Upper lobe of left lung (tissue), 6 donors: ENCODE measurements at regions not wholly inside any gene's neighbourhood (a gene's known extent, or its start where the extent isn't known, plus 50 kb on each side); places are given as distances from the start of the nearest gene placed in this dataset.

Experiments used
- ATAC-seq, 2 donors: fragments of 200-7000 bp; cut with Tn5 transposase; one replicate each; pipeline ENCODE4 v1.9.1; 2022; ENCODE audit warnings: mild to moderate bottlenecking in 2 of 2, moderate library complexity in 2 of 2; ENCODE audit not compliant: low FRiP score in 2 of 2
- DNase-seq, 2 donors: peaks; one replicate each; pipeline ENCODE4 v3.0.0-alpha.2; 2019 to 2020
- H3K27ac ChIP-seq, 4 donors: fragments of 200-600 bp; sonication (generic); one replicate each; pipeline ENCODE4 v1.5.1; 2016 to 2019
- H3K27me3 ChIP-seq, 4 donors: fragments of 200-600 bp; sonication (generic); one replicate each; pipeline ENCODE4 v1.5.1; 2017 to 2019
- H3K36me3 ChIP-seq, 4 donors: fragments of 200-600 bp; sonication (generic); one replicate each; pipeline ENCODE4 v1.5.1; 2016 to 2019
- H3K4me1 ChIP-seq, 4 donors: fragments of 200-600 bp; sonication (generic); one replicate each; pipeline ENCODE4 v1.5.1; 2018 to 2019
- H3K4me3 ChIP-seq, 4 donors: fragments of 200-600 bp; sonication (generic); one replicate each; pipeline ENCODE4 v1.5.1; 2017 to 2019; ENCODE audit warnings: mild to moderate bottlenecking in 2 of 4, moderate library complexity in 1 of 4
- H3K9me3 ChIP-seq, 4 donors: fragments of 200-600 bp; sonication (generic); one replicate each; pipeline ENCODE4 v1.5.1; 2018 to 2019
- EP300 ChIP-seq, 4 donors: sonication (generic); formaldehyde crosslinking; IDR thresholded peaks; one replicate each; pipeline ENCODE4 v1.5.1; 2017; ENCODE audit warnings: antibody characterized with exemption in 4 of 4, control low read depth in 2 of 4
- POLR2A ChIP-seq, 4 donors: fragments of 450-650 bp; IDR thresholded peaks; one replicate each; pipeline ENCODE4 v1.5.1; 2016 to 2017; ENCODE audit warnings: antibody characterized with exemption in 4 of 4, mild to moderate bottlenecking in 2 of 4
- POLR2AphosphoS5 ChIP-seq, 2 donors: sonication (generic); formaldehyde crosslinking; IDR thresholded peaks; one replicate each; pipeline ENCODE4 v1.5.1; 2017; ENCODE audit warnings: antibody characterized with exemption in 2 of 2
- WGBS, 2 donors: methylation state at CpG; one replicate each; pipeline ENCODE4 v1.1.5; 2017 to 2018; 5-methylcytosine and 5-hydroxymethylcytosine counted together
- TF ChIP-seq, protein P1 (sequence below), 6 experiments: fragments of 450-650 bp in 4 of 6; fragments of 200-600 bp in 2 of 6; sonication (generic) in 2 of 6; IDR thresholded peaks; one replicate each; pipeline ENCODE4 v1.5.1; 2016 to 2019; ENCODE audit warnings: antibody characterized with exemption in 6 of 6
- donor health status: DM: no; HTN: no; CAD: no; lungs with moderate emphysema.
- donor health status: DM: no; HTN: yes; CAD: no; lungs with severe emphysema.

GRCh38 chr18:75137346-75137877 is 71.5 kb downstream of the PTGR3 start:
- no peak for ATAC-seq
- no peaks in the 10 kb centered on the region for H3K36me3 ChIP-seq
- no peak for DNase-seq
- no peak for TF ChIP-seq EP300 (IDR thresholded peaks at IDR 0.05)
- TF ChIP-seq POLR2AphosphoS5 (IDR thresholded peaks at IDR 0.05): no peak
- TF ChIP-seq, protein P1, sequence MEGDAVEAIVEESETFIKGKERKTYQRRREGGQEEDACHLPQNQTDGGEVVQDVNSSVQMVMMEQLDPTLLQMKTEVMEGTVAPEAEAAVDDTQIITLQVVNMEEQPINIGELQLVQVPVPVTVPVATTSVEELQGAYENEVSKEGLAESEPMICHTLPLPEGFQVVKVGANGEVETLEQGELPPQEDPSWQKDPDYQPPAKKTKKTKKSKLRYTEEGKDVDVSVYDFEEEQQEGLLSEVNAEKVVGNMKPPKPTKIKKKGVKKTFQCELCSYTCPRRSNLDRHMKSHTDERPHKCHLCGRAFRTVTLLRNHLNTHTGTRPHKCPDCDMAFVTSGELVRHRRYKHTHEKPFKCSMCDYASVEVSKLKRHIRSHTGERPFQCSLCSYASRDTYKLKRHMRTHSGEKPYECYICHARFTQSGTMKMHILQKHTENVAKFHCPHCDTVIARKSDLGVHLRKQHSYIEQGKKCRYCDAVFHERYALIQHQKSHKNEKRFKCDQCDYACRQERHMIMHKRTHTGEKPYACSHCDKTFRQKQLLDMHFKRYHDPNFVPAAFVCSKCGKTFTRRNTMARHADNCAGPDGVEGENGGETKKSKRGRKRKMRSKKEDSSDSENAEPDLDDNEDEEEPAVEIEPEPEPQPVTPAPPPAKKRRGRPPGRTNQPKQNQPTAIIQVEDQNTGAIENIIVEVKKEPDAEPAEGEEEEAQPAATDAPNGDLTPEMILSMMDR (IDR thresholded peaks at IDR 0.05): no peak
- TF ChIP-seq POLR2A (IDR thresholded peaks at IDR 0.05): no peak
- H3K4me3 ChIP-seq: no peak overlapping the region
- H3K27ac ChIP-seq: no peak overlapping the region
- H3K9me3 ChIP-seq: no peaks in the 10 kb centered on the region
- WGBS, 2 donors: 93 to 94% methylated on average over 11 of the region's 11 CpGs
- no peaks in the 10 kb centered on the region for H3K27me3 ChIP-seq
- peaks cover 0 to 5% (median 0%) of the 10 kb centered on the region in 4 donors for H3K4me1 ChIP-seq

DNA sequence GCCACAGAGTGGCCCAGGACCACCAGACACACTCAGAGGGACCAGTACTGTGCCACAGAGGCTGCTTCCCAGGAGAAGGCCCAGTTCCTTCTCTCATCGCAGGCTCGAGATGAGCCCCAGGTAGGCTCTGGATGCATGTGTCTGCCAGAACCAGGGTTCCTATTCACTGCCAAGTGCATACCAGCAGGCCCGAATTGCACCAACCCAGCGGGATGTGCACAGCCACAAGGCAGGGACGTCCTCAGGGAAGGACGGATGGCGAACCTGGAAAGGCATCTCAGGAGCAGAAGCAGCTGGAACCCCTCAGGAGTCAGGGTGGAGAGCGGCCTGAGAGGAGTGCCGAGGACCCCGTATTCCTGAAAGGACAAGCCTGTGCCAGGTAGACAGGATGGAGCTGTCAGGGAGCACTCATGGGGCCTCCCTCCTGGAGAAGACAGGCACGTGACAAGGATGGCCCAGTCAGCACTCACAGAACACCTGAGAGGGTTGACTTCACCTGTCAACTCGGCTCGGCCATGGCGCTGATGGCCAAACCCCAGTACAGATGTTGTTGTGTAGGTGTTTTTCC is 73.7 kb downstream of the PTGR3 start:
- Histone ChIP-seq H3K4me3 (no peak overlapping the region), H3K36me3 (no peaks in the 10 kb centered on the region), H3K9me3 (no peaks in the 10 kb centered on the region), H3K27ac (no peak overlapping the region), H3K27me3 (no peaks in the 10 kb centered on the region), H3K4me1 (peaks cover 0 to 5% (median 0%) of the 10 kb centered on the region in 4 donors)
- ATAC-seq (no peak), DNase-seq (no peak)
- no peak for TF ChIP-seq POLR2AphosphoS5 (IDR thresholded peaks at IDR 0.05)
- TF ChIP-seq POLR2A (IDR thresholded peaks at IDR 0.05): no peak
- no peak for TF ChIP-seq EP300 (IDR thresholded peaks at IDR 0.05)
- TF ChIP-seq, protein P1 (IDR thresholded peaks at IDR 0.05): no peak
- WGBS, 2 donors: 96% methylated on average over 8 to 14 of the region's 14 CpGs

DNA sequence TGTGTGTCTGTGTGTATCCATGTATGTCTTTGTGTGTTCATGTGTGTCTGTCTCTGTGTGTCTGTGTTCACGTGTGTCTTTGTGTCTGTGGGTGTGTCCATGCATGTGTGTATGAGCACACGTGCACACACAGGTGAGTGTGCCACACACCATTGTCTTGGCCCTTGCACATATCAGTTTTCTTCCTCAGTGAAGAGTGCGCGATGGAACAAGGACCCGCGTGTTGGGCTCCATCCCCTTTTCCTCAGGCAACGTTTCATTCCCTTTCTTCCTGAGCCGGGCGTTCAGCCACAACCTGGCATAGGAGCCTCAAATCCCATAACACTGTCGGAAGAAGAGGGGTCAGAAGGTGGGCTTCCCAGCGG is 74.3 kb downstream of the PTGR3 start:
- H3K4me1 ChIP-seq: peaks cover 0 to 5% (median 0%) of the 10 kb centered on the region in 4 donors
- no peak for ATAC-seq
- H3K4me3 ChIP-seq: no peak overlapping the region
- H3K27ac ChIP-seq: no peak overlapping the region
- no peaks in the 10 kb centered on the region for H3K9me3 ChIP-seq
- H3K36me3 ChIP-seq: no peaks in the 10 kb centered on the region
- DNase-seq: no peak
- H3K27me3 ChIP-seq: no peaks in the 10 kb centered on the region
- WGBS, 2 donors: 89 to 95% methylated on average over 11 of the region's 11 CpGs
- no peak for TF ChIP-seq POLR2AphosphoS5 (IDR thresholded peaks at IDR 0.05)
- TF ChIP-seq EP300 (IDR thresholded peaks at IDR 0.05): no peak
- TF ChIP-seq, protein P1 (IDR thresholded peaks at IDR 0.05): no peak
- TF ChIP-seq POLR2A (IDR thresholded peaks at IDR 0.05): no peak

DNA sequence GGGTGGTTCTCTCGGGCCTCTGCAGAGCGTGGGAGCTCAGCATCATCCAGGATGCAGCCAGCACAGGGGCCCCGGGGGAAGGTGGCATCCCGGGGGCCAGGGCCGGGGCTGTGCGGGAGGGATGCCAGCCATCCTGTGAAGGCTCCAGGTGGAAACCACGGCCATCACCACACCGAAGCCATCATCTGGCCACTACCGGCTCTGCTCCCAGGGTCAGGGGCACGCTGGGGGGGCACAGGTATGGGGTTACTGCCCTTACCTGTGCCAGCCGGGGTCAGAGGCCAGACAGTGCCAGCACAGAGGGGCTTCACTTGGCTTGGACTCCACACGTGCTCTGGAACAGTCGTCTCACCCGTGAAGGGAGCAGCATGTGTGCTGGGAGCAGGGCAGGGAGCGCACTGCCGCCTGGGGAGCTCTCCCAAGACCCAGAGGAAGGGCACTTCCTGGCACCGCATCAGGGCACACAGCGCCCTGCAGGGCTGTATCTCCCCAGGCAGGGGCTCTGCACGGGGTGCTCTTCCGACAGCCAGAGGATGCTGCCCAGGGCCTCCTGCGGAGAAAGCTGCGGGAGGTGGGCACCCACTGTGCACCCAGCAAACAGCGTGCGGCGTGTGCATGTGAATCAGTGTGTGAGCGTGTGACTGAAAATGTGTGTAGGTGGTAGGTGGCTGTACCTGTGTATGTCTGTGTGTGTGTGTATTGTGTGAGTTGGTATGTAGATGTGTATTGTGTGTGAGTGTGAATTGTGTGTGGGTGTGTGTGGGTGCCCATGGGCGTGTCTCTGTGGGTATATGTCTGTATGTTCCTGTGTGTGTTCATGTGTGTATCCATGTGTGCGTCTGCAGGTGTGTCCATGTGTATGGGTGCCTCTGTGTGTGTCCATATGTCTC is 75.0 kb downstream of the PTGR3 start:
- Histone ChIP-seq H3K27me3 (no peaks in the 10 kb centered on the region), H3K9me3 (no peaks in the 10 kb centered on the region), H3K4me1 (peaks cover 0 to 5% (median 0%) of the 10 kb centered on the region in 4 donors), H3K27ac (no peak overlapping the region), H3K4me3 (no peak overlapping the region), H3K36me3 (no peaks in the 10 kb centered on the region)
- DNase-seq: no peak
- WGBS, 2 donors: 90 to 95% methylated on average over 16 to 28 of the region's 28 CpGs
- no peak for ATAC-seq
- TF ChIP-seq, protein P1 (IDR thresholded peaks at IDR 0.05): no peak
- TF ChIP-seq POLR2A (IDR thresholded peaks at IDR 0.05): no peak
- no peak for TF ChIP-seq POLR2AphosphoS5 (IDR thresholded peaks at IDR 0.05)
- no peak for TF ChIP-seq EP300 (IDR thresholded peaks at IDR 0.05)
